Body of pancreas (tissue), 4 donors: ENCODE measurements at regions not wholly inside any gene's neighbourhood (a gene's known extent, or its start where the extent isn't known, plus 50 kb on each side); places are given as distances from the start of the nearest gene placed in this dataset.

Source experiments
- POLR2A ChIP-seq, 3 donors: fragments of 450-650 bp; IDR thresholded peaks; one replicate each; pipeline ENCODE4 v1.6.1; 2016; ENCODE audit warnings: antibody characterized with exemption in 3 of 3, mild to moderate bottlenecking in 2 of 3
- TF ChIP-seq, protein P1 (sequence below), 7 experiments: fragments of 450-650 bp in 4 of 7; fragments of 200-600 bp in 3 of 7; sonication (generic) in 3 of 7; IDR thresholded peaks; one replicate each; pipeline ENCODE4 v1.5.1; 2016 to 2019; ENCODE audit warnings: antibody characterized with exemption in 7 of 7

DNA sequence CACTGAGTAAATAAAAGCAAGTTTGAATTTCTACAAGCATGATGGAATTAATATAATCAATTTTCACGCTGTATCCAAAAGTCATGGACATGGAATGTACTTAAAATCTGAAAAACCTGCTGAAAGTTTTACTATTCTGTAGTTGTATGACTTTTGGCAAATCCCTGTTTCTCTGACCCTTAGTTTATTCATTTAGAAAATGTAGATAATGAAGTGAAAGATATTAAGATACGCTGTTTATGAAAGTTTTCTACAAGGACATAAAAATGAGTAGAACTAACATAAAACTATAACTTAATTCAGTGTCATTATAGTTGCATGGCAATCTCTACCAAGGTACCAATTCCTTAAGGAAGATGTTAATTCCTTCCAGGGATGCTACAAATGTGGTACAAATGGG, 363.2 kb upstream of the MPDZ start:
- TF ChIP-seq, protein P1, sequence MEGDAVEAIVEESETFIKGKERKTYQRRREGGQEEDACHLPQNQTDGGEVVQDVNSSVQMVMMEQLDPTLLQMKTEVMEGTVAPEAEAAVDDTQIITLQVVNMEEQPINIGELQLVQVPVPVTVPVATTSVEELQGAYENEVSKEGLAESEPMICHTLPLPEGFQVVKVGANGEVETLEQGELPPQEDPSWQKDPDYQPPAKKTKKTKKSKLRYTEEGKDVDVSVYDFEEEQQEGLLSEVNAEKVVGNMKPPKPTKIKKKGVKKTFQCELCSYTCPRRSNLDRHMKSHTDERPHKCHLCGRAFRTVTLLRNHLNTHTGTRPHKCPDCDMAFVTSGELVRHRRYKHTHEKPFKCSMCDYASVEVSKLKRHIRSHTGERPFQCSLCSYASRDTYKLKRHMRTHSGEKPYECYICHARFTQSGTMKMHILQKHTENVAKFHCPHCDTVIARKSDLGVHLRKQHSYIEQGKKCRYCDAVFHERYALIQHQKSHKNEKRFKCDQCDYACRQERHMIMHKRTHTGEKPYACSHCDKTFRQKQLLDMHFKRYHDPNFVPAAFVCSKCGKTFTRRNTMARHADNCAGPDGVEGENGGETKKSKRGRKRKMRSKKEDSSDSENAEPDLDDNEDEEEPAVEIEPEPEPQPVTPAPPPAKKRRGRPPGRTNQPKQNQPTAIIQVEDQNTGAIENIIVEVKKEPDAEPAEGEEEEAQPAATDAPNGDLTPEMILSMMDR (IDR thresholded peaks at IDR 0.05) = no peak
- TF ChIP-seq POLR2A (IDR thresholded peaks at IDR 0.05) = no peak
